MCF 10A (cell line): ENCODE measurements at regions not wholly inside any gene's neighbourhood (a gene's known extent, or its start where the extent isn't known, plus 50 kb on each side); places are given as distances from the start of the nearest gene placed in this dataset.

ENCODE experiments used
- BruUV-seq: library from RNA; stranded (reverse); fragments of 400-500 nt; replicated peaks from 2 replicates; lab custom pipeline; 2021; lab: Mats Ljungman, UMichigan
- CTCF ChIA-PET: fragments of 300-600 bp; sonication (Branson Sonifier 250); formaldehyde crosslinking; extraction: SDS; loops from one replicate; lab custom pipeline; 2021; ENCODE audit warnings: antibody characterized with exemption, inconsistent platforms; lab: Yijun Ruan, JAX
- POLR2A ChIA-PET: fragments of 300-600, 350-650 bp; sonication (Branson Sonifier 250); formaldehyde crosslinking; extraction: SDS; loops from one replicate; lab custom pipeline; 2020; ENCODE audit warnings: antibody characterized with exemption, inconsistent platforms; lab: Yijun Ruan, JAX
- DNase-seq: peaks from one replicate; pipeline ENCODE4 v3.0.0-alpha.2; 2018; ENCODE audit not compliant: unreplicated experiment
- H3K27ac Mint-ChIP-seq: one replicate; pipeline ENCODE4 v1.8.0; 2022; ENCODE audit warnings: mild to moderate bottlenecking, low read depth, mixed read lengths; ENCODE audit not compliant: unreplicated experiment
- H3K27me3 Mint-ChIP-seq: one replicate; pipeline ENCODE4 v1.8.0; 2022; ENCODE audit warnings: mixed read lengths; ENCODE audit not compliant: insufficient read depth, unreplicated experiment
- H3K36me3 Mint-ChIP-seq: one replicate; pipeline ENCODE4 v1.8.0; 2022; ENCODE audit warnings: mild to moderate bottlenecking, moderate library complexity, mixed read lengths; ENCODE audit not compliant: insufficient read depth, unreplicated experiment
- H3K4me1 Mint-ChIP-seq: one replicate; pipeline ENCODE4 v1.8.0; 2022; ENCODE audit warnings: mixed read lengths; ENCODE audit not compliant: insufficient read depth, unreplicated experiment
- H3K4me3 Mint-ChIP-seq: one replicate; pipeline ENCODE4 v1.8.0; 2022; ENCODE audit warnings: mild to moderate bottlenecking, moderate library complexity, mixed read lengths; ENCODE audit not compliant: unreplicated experiment
- H3K9me3 Mint-ChIP-seq: one replicate; pipeline ENCODE4 v1.8.0; 2022; ENCODE audit warnings: mixed read lengths; ENCODE audit not compliant: unreplicated experiment
- intact Hi-C: fragments of 100-400 bp; cut with micrococcal nuclease; formaldehyde crosslinking; loops from 2 replicates; pipeline ENCODE4 v1.14.1; 2022
- TF ChIP-seq, protein P1 (sequence below): fragments of 200-600 bp; IDR thresholded peaks from one replicate; pipeline ENCODE4 v1.8.0; 2022; ENCODE audit warnings: antibody characterized with exemption, mild to moderate bottlenecking; ENCODE audit not compliant: unreplicated experiment

DNA sequence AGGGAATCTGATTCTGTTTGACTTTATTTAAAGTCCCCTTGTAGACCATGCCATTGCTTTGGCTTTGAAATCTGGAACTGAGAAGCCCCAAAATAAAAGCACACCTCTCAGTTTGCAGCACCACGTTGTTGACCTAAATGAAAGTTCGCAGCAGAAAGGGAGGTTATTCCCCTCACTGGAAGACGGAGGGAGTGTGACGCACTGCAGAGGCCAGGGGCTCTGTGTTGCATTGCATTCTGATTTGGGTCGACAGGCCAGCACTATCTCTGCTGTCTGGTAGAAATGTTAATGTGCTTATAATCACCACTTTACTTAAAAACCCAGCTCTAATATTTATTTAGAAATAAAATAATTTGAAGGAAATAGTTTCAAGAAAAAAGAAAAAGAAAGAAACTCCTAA lies 675.2 kb upstream of the NR5A2 start:
- H3K4me3 Mint-ChIP-seq, result no peak overlapping the region
- POLR2A ChIA-PET, result no interaction called here

DNA sequence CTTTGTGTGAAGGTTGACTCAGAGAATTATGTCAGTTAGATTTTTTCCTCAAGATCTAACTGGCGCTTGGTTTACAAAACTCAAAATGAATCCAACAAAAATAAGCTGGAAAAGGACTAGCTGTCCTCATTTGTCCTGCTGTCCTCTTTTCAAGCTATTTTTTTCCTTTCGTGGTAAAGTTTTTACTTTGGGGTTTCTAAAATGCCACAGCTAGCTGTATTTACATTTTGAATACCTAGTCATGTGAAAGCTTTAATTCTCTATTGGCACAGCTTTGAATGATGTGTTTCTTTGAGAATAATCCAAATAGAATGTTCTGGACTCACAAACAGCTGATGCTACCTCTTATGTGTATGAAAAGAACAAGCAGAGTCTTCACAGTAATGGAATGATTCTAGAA lies 673.6 kb upstream of the NR5A2 start:
- H3K36me3 Mint-ChIP-seq, result no peaks in the 10 kb centered on the region
- H3K27me3 Mint-ChIP-seq, result no peaks in the 10 kb centered on the region
- no peak overlapping the region for H3K27ac Mint-ChIP-seq
- no peaks in the 10 kb centered on the region for H3K4me1 Mint-ChIP-seq
- intact Hi-C loops, result no loop called here
- TF ChIP-seq, protein P1, sequence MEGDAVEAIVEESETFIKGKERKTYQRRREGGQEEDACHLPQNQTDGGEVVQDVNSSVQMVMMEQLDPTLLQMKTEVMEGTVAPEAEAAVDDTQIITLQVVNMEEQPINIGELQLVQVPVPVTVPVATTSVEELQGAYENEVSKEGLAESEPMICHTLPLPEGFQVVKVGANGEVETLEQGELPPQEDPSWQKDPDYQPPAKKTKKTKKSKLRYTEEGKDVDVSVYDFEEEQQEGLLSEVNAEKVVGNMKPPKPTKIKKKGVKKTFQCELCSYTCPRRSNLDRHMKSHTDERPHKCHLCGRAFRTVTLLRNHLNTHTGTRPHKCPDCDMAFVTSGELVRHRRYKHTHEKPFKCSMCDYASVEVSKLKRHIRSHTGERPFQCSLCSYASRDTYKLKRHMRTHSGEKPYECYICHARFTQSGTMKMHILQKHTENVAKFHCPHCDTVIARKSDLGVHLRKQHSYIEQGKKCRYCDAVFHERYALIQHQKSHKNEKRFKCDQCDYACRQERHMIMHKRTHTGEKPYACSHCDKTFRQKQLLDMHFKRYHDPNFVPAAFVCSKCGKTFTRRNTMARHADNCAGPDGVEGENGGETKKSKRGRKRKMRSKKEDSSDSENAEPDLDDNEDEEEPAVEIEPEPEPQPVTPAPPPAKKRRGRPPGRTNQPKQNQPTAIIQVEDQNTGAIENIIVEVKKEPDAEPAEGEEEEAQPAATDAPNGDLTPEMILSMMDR, result no peak
- DNase-seq, result no peak
- H3K4me3 Mint-ChIP-seq, result no peak overlapping the region
- ChIA-PET POLR2A (no interaction called here), CTCF (no interaction called here)
- peaks cover 20% of the 10 kb centered on the region for H3K9me3 Mint-ChIP-seq
- BruUV-seq, result no TSS peak

More for the DNA sequence above, 675.2 kb upstream of the NR5A2 start:
- H3K36me3 Mint-ChIP-seq, result no peaks in the 10 kb centered on the region
- CTCF ChIA-PET, result no interaction called here
- intact Hi-C loops, result no loop called here
- H3K27me3 Mint-ChIP-seq, result no peaks in the 10 kb centered on the region
- H3K27ac Mint-ChIP-seq, result no peak overlapping the region
- no peak for DNase-seq
- TF ChIP-seq, protein P1, result no peak
- peaks cover 20% of the 10 kb centered on the region for H3K9me3 Mint-ChIP-seq
- H3K4me1 Mint-ChIP-seq, result no peaks in the 10 kb centered on the region
- no TSS peak for BruUV-seq

DNA sequence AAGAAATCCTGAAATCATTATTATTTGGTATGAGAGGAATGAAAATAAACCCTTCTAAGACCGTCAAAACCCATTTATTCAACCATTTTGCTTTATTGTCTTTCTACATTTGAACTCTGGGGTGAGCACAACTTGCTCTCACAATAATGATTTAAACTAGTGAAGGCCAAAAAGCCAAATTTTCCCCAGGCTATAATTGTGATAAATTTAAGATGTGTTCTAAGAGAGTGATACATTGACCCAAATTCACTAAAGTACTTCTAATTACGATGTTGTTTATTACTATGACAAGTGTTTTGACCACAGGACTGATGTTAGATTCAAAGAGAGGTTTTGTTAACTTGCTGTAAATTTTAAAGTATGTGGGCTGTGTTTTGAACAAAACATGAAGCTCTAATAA lies 670.9 kb upstream of the NR5A2 start:
- Mint-ChIP-seq H3K4me3 (no peak overlapping the region), H3K9me3 (peaks cover 9% of the 10 kb centered on the region), H3K36me3 (no peaks in the 10 kb centered on the region), H3K27me3 (no peaks in the 10 kb centered on the region), H3K4me1 (no peaks in the 10 kb centered on the region), H3K27ac (no peak overlapping the region)
- TF ChIP-seq, protein P1, result no peak
- no TSS peak for BruUV-seq
- no peak for DNase-seq
- ChIA-PET CTCF (interaction anchor here (0.9 kb wide), 1 partner anchor 113 kb away, joined by 3 read pairs; no protein-coding TSS in a partner anchor), POLR2A (interaction anchor here (0.7 kb wide), 1 partner anchor 147 kb away, joined by 4 read pairs; no protein-coding TSS in a partner anchor)
- intact Hi-C loops, result no loop called here

DNA sequence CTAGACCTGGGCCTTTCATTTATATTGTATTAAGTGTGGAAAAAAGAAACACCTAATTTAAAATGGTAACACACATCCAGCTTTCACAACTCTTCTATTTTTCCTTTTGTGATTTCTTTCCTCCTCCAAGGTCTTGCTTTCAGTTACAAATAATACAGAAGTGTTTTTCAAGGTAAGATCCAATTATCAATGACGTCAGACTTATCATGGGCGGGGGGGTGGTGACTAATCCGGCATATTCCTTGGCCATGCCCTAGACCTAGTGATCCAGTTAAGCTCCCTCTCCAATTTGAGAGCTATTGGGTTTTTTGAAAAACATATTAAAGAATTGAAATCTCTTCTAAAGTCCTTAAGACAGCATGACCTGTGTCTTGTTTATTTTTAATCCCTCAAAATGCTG lies 669.9 kb upstream of the NR5A2 start:
- Mint-ChIP-seq H3K4me1 (no peaks in the 10 kb centered on the region), H3K27me3 (no peaks in the 10 kb centered on the region), H3K36me3 (no peaks in the 10 kb centered on the region), H3K27ac (no peak overlapping the region), H3K4me3 (no peak overlapping the region), H3K9me3 (peaks cover 9% of the 10 kb centered on the region)
- POLR2A ChIA-PET, result no interaction called here
- no TSS peak for BruUV-seq
- CTCF ChIA-PET, result interaction anchor here (0.6 kb wide), 1 partner anchor 458 kb away, joined by 3 read pairs; no protein-coding TSS in a partner anchor
- no peak for DNase-seq
- TF ChIP-seq, protein P1, result no peak
- intact Hi-C loops, result no loop called here
